GM19468 (cell line): ENCODE measurements at regions not wholly inside any gene's neighbourhood (a gene's known extent, or its start where the extent isn't known, plus 50 kb on each side); places are given as distances from the start of the nearest gene placed in this dataset.
"Not testable (repeated sequence)": the region's sequence is repeated elsewhere in the genome, so short reads cannot be mapped to it uniquely, and the experiment has no call there.

Experiments
- ATAC-seq: cut with Tn5 transposase; IDR thresholded peaks from one replicate; pipeline ENCODE4 v1.9.1; 2021; ENCODE audit warnings: mild to moderate bottlenecking, moderate library complexity, moderate number of reproducible peaks; ENCODE audit not compliant: unreplicated experiment; ENCODE audit errors: extremely low read depth

DNA sequence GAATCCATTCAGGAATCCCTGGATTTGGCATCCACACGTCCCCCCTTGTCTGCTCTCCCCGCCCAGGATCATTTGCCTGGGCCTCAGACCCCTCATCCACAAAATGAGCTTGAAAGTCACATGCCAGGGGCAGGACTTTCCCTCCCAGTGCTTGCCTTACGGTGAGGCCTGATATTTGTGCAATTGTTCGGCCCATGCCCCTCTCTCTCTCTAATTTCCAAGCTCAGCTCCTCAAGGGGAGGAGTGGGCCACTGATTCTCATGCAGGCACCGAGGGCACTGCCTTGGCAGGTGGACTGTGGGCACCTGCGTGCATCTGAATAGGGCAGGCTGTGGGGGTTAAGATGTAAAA lies 267.2 kb upstream of the FOXF1 start:
- no peak for ATAC-seq

GRCh38 chr16:86243571-86244154 lies 266.7 kb upstream of the FOXF1 start:
- ATAC-seq: no peak

DNA sequence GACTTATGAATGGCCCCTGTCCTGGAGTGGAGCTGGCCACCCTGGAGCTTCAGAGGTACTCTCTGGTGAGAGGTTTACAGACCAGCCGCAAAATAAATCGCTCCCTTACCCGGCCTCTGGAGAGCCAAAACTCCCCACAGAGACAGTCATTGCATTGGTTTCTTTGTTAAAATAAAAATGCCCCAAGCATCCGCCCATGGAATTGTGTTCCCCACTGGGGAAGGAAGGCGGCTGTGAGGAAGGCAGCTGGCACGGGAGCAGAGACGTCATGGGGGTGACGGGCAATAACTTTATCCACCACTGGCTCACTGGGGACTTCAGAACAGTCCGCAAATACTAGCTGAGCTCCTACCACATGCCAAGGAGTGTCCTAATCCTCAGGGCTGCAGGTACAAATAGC lies 266.2 kb upstream of the FOXF1 start:
- no peak for ATAC-seq

DNA sequence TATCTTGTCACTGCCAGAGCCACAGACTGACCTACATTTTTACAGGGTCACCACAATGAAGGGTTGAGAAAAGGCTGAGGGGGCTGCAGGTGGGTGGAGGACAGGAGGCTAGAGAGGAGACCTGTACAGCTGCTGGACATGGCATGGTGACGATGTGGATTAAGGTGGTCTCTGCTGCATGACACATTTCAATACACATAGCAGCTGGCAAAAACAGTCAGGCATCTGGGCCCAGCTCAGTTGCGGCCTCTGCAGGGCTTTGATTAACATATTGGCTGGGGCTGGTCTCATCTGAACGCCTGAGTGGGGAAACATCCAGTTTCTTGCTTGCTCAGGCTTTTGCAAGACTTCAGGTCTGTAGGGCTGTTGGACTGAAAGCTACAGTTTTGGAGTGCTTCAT lies 265.4 kb upstream of the FOXF1 start:
- no peak for ATAC-seq

DNA sequence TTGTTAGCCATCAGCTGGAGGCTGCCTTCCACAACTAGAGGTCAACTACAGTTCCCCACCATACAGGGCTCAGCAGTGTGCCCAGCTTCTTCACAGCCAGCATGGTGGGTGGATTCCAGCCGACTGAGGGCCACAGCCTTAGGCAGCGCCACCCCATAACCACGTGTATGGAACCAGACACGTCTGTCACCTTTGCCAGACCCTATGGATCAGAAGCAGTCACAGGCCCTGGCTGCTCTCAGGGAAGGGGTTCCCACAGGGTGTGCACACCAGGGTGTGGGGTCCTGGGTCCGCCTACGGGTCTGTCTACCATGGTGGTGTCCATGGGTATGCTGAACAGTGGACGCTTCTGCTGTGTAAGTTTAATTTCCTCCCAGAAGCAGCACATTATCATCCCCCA lies 265.0 kb upstream of the FOXF1 start:
- no peak for ATAC-seq

- ATAC-seq: no peak
Observed at GRCh38 chr16:86245895-86246294, 264.4 kb upstream of the FOXF1 start.

GRCh38 chr16:86248310-86248905 lies 261.9 kb upstream of the FOXF1 start:
- ATAC-seq: no peak

DNA sequence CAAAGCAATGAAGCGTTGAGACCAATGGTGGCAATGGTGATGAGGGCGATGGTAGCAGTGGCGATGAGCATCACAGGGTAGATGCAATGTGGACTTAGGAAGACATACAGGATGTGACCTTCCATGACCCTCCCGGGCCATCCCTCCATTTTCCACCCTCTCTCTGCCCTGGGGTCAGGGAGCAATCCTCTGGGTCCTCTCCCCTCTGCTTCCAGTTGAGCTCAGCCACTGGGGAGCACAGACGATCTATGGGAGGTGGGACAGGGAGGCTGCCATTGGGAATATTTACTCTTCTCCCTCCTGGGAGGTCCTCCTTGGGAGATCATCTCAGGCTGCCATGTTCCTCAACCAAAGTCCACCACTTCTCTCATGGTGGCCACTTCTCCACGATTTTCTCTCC lies 260.7 kb upstream of the FOXF1 start:
- ATAC-seq: no peak

GRCh38 chr16:86251682-86252081 lies 258.6 kb upstream of the FOXF1 start:
- ATAC-seq: no peak

- ATAC-seq: no peak
Observed at GRCh38 chr16:86252596-86252995, 257.7 kb upstream of the FOXF1 start.

DNA sequence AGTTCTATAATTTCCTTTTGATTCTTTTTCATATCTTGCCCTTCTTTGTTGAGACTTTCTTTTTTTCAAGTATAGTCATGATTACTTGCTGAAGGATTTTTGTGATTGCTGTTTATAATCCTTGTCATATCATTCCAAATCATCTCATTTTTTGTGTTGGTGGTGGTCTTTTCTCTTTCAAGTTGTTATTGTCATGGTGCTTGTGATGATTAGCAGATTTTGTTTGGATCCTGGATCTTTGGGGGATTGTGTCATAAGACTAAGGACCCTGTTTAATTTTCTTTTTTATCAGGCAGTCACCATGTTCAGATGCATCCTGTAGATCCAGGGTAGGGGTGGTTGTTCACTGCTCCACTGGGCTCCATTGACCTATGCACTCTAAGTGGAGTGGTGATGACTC lies 254.4 kb upstream of the FOXF1 start:
- ATAC-seq: no peak

DNA sequence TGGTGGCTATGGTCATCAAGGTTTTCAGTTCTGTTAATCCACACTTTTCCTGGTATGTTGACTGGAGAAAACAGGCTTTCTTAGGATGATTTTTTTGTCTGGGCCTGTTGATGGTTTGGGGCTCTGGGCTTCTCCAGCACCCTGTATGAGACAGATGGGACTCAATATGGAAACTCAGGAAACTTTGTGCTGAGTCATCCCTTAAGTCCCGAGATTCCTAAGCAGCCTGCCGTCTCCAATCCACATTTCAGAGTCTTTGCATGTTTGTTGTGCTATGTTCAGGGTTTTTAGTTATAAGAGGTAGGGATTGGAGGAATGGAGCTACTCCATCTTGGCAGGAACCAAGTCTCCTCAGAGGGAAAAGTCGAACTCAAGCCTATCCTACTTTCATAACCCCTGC lies 253.3 kb upstream of the FOXF1 start:
- ATAC-seq: no peak

DNA sequence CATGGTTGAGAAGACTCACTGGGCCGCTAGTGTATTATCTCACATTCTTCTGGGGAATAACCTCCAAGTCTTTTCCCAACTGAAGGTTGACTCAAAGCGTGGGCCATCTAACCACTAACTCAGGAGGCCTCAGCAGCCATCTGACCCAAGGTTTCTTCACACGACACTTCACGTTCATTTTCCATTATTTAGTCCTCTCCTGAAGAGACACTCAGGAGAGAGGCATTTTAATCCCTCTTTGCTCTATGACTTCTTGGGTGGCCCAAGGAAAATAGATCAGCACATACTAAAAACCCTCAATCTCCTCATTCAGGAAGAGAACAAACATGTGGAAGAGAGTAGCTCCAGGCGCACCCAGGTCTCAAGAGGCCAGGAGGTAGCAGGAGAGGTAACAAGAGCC lies 252.8 kb upstream of the FOXF1 start:
- no peak for ATAC-seq

- ATAC-seq: no peak
Observed at GRCh38 chr16:86258713-86259112, 251.6 kb upstream of the FOXF1 start.

GRCh38 chr16:86259499-86259898 lies 250.8 kb upstream of the FOXF1 start:
- ATAC-seq: no peak

- no peak for ATAC-seq
Observed at GRCh38 chr16:86261379-86261778, 248.9 kb upstream of the FOXF1 start.

- ATAC-seq: not testable (repeated sequence)
Observed at GRCh38 chr16:86267657-86268056, 242.7 kb upstream of the FOXF1 start.

DNA sequence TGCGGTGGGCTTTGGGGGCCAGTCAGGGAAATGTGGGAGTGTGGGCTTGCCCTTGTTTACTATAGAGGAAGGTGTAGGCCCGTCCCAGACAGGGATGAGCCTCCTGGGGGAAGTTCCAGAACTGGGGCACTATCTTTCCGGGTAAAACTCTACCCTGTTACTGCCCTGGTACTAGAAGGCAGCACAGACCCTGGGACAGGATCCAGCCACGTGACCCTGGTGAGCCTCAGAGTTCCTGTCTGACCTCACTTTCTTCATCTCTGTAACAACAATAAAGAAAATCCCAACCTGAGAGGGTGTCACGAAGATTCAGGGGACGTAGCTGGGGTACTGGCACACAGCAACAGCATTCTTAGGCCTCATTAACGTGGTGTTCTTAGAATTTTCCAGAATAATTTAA lies 239.6 kb upstream of the FOXF1 start:
- no peak for ATAC-seq

DNA sequence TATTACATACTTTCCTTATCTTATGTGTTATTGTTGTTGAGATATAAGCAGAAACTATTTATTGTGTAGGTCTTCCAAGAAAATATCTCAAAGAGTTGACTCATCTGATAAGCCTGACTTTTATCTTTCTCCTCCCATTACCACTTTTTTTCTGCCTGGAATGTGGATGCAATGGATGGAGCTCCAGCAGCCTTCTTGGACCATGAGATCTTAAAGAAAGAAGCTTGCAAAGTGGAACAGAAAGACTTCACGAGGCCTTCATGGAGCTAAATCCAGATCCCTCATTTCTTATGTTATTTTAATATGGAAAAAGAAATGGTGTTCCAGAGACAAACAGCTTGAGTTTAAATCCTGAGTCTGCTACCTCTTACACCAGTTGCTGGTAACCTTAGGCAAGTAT lies 237.6 kb upstream of the FOXF1 start:
- no peak for ATAC-seq

- no peak for ATAC-seq
Observed at GRCh38 chr16:86277221-86277620, 233.1 kb upstream of the FOXF1 start.

GRCh38 chr16:86277859-86278258 lies 232.5 kb upstream of the FOXF1 start:
- ATAC-seq: not testable (repeated sequence)

DNA sequence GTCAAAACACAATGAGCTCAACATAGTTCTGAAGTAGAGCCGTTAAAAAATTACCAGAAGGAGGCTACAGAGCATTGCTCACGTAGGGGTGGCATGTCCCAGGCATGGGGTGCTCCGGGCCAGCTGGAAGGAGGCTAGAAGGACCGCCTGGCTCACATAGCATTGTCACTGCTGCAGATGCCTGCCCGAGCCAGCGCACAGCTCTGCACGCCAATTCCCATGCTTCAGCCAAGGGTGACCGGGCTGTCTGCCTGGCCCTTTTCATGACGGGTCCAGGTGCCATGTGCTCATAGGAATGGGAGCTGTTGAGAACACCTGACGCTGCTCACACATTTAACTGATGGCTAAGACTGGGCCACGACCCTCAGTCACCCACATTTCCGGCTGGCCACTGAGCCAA lies 228.9 kb upstream of the FOXF1 start:
- no peak for ATAC-seq

DNA sequence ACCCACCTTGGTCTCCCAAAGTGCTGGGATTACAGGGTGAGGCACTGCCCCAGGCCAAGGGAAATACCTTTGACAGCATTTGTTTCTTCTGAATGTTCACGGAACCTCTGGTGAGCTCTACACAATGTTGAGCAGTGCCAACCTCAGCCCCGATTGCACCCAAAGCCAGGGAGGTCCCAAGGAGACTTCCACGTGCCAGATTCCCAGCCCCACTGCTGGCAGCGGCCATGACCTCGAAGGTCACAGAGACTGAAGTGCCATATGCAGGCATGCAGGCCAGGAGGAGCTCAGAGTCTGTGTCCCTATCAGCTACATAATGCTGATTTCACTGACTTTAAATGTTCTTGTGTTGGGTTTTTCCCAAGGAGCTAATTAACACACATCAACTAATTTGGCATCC lies 226.4 kb upstream of the FOXF1 start:
- ATAC-seq: no peak
